H1 (cell line): ENCODE measurements at regions not wholly inside any gene's neighbourhood (a gene's known extent, or its start where the extent isn't known, plus 50 kb on each side); places are given as distances from the start of the nearest gene placed in this dataset.
A peak's percentile ranks its signal among the peaks of the same experiment; 100 is the strongest.

Source experiments
- CTCF ChIA-PET: fragments of 300-600 bp; sonication (Branson Sonifier 250); formaldehyde crosslinking; loops from one replicate; lab custom pipeline; 2021; ENCODE audit not compliant: partially characterized antibody; lab: Charles Lee
- POLR2A ChIA-PET: fragments of 300-600 bp; sonication (Branson Sonifier 250); formaldehyde crosslinking; loops from one replicate; lab custom pipeline; 2021; ENCODE audit warnings: inconsistent platforms; ENCODE audit not compliant: partially characterized antibody; lab: Charles Lee
- DNase-seq, 2 experiments: peaks; one replicate each; pipeline versions ENCODE4 v3.0.0 to v3.0.0-alpha.2; 2010 to 2022; ENCODE audit warnings: low spot score in 2 of 2, low read depth in 1 of 2, mixed read lengths in 1 of 2
- FAIRE-seq: peaks from 2 replicates; lab custom pipeline; 2011; peaks lifted over from hg19 to GRCh38; lab: Jason Lieb, UNC
- H2AFZ ChIP-seq: 2 replicates; pipeline ENCODE4 v1.8.1; 2012; ENCODE audit warnings: low read length, inconsistent platforms
- H2AK5ac ChIP-seq: 2 replicates; pipeline ENCODE4 v1.6.1; 2013; ENCODE audit warnings: low read depth, low read length
- H2BK120ac ChIP-seq: replicated peaks from 2 replicates; pipeline ENCODE3; 2013; ENCODE audit warnings: low read depth, low read length, inconsistent platforms
- H2BK12ac ChIP-seq: 2 replicates; pipeline ENCODE4 v1.6.1; 2013; ENCODE audit warnings: low read depth, low read length
- H2BK15ac ChIP-seq: 2 replicates; pipeline ENCODE4 v1.6.1; 2013; ENCODE audit warnings: low read length
- H2BK20ac ChIP-seq: 2 replicates; pipeline ENCODE4 v1.6.1; 2013; ENCODE audit warnings: low read length
- H2BK5ac ChIP-seq: 2 replicates; pipeline ENCODE4 v1.6.1; 2013; ENCODE audit warnings: low read depth, low read length
- H3K14ac ChIP-seq: 2 replicates; pipeline ENCODE4 v1.6.1; 2013; ENCODE audit warnings: inconsistent platforms; ENCODE audit not compliant: insufficient read length
- H3K18ac ChIP-seq: 2 replicates; pipeline ENCODE4 v1.6.1; 2013; ENCODE audit warnings: low read length; ENCODE audit errors: extremely low read depth
- H3K23ac ChIP-seq: 2 replicates; pipeline ENCODE4 v1.6.1; 2013; ENCODE audit warnings: inconsistent platforms; ENCODE audit not compliant: insufficient read length
- H3K23me2 ChIP-seq: 2 replicates; pipeline ENCODE4 v1.6.1; 2013; ENCODE audit warnings: low read depth, low read length
- H3K27ac ChIP-seq: 2 replicates; pipeline ENCODE4 v1.6.1; 2011; ENCODE audit warnings: low read depth, low read length, inconsistent platforms
- H3K27me3 ChIP-seq, 4 experiments: replicated peaks in 1 of 4; 1 replicate in 1 of 4; 2 replicates in 3 of 4; pipeline versions ENCODE4 v1.6.1 to v1.8.1; 2011 to 2013; ENCODE audit warnings: low read length in 3 of 4, mild to moderate bottlenecking in 3 of 4, inconsistent platforms in 2 of 4, mixed read lengths in 2 of 4, moderate library complexity in 1 of 4; ENCODE audit not compliant: control insufficient read depth in 3 of 4, insufficient read depth in 3 of 4; ENCODE audit errors: extremely low read depth in 1 of 4
- H3K36me3 ChIP-seq, 4 experiments: 2 replicates each; pipeline versions ENCODE4 v1.6.1 to v1.8.1; 2011 to 2013; ENCODE audit warnings: mild to moderate bottlenecking in 4 of 4, low read length in 3 of 4, moderate library complexity in 2 of 4, control low read depth in 1 of 4, inconsistent platforms in 1 of 4; ENCODE audit not compliant: insufficient read depth in 4 of 4, control insufficient read depth in 2 of 4
- H3K4ac ChIP-seq: replicated peaks from 2 replicates; pipeline ENCODE3; 2013; ENCODE audit warnings: low read length, low read depth, mixed read lengths, inconsistent platforms; ENCODE audit not compliant: insufficient read length
- H3K4me1 ChIP-seq, 4 experiments: replicated peaks in 1 of 4; 1 replicate in 1 of 4; 2 replicates in 3 of 4; pipeline versions ENCODE4 v1.6.1 to v1.8.1; 2011 to 2013; ENCODE audit warnings: low read length in 3 of 4, inconsistent platforms in 2 of 4, mixed read lengths in 1 of 4; ENCODE audit not compliant: insufficient read depth in 4 of 4, control insufficient read depth in 3 of 4
- H3K4me2 ChIP-seq, 2 experiments: 2 replicates each; pipeline versions ENCODE4 v1.6.1 to v1.8.1; 2011 to 2013; ENCODE audit warnings: low read depth in 2 of 2, low read length in 2 of 2, control low read depth in 1 of 2, inconsistent platforms in 1 of 2, mild to moderate bottlenecking in 1 of 2; ENCODE audit not compliant: insufficient read depth in 1 of 2
- H3K4me3 ChIP-seq, 4 experiments: fragments of 200-600, 300-600 bp in 1 of 4; sonication (generic), shearing (Covaris generic), sonication (Bioruptor Twin) in 1 of 4; 2 replicates each; pipeline versions ENCODE4 v1.5.1 to v1.8.1; 2011 to 2016; ENCODE audit warnings: low read length in 4 of 4, low read depth in 3 of 4, control low read depth in 2 of 4, inconsistent platforms in 2 of 4, mild to moderate bottlenecking in 2 of 4, mixed read lengths in 1 of 4, moderate library complexity in 1 of 4; ENCODE audit not compliant: insufficient read depth in 2 of 4; ENCODE audit errors: extremely low read depth in 1 of 4
- H3K56ac ChIP-seq: replicated peaks from 2 replicates; pipeline ENCODE3; 2013; ENCODE audit warnings: low read depth, mild to moderate bottlenecking, mixed read lengths, low read length, inconsistent platforms; ENCODE audit not compliant: insufficient read length
- H3K79me1 ChIP-seq: 2 replicates; pipeline ENCODE4 v1.6.1; 2013; ENCODE audit warnings: low read depth, low read length, control low read depth
- H3K79me2 ChIP-seq, 2 experiments: 2 replicates each; pipeline versions ENCODE4 v1.6.1 to v1.8.1; 2012 to 2013; ENCODE audit warnings: low read length in 2 of 2, mild to moderate bottlenecking in 2 of 2, inconsistent platforms in 1 of 2; ENCODE audit not compliant: insufficient read depth in 2 of 2, control insufficient read depth in 1 of 2
- H3K9ac ChIP-seq, 4 experiments: replicated peaks in 1 of 4; 1 replicate in 1 of 4; 2 replicates in 3 of 4; pipeline versions ENCODE4 v1.6.1 to v1.8.1; 2011 to 2013; ENCODE audit warnings: low read depth in 3 of 4, low read length in 3 of 4, control low read depth in 2 of 4, mild to moderate bottlenecking in 2 of 4, moderate library complexity in 2 of 4, inconsistent platforms in 1 of 4; ENCODE audit errors: extremely low read depth in 1 of 4
- H3K9me3 ChIP-seq, 2 experiments: 2 replicates each; pipeline versions ENCODE4 v1.6.1 to v1.8.1; 2012 to 2013; ENCODE audit warnings: mild to moderate bottlenecking in 2 of 2, moderate library complexity in 2 of 2, control low read depth in 1 of 2, inconsistent platforms in 1 of 2, low read depth in 1 of 2, low read length in 1 of 2, mixed read lengths in 1 of 2; ENCODE audit not compliant: insufficient read depth in 2 of 2
- H4K20me1 ChIP-seq, 2 experiments: replicated peaks in 1 of 2; 2 replicates each; pipeline versions ENCODE3 to v1.8.1; 2011 to 2013; ENCODE audit warnings: inconsistent platforms in 2 of 2, low read length in 2 of 2, mild to moderate bottlenecking in 1 of 2; ENCODE audit not compliant: insufficient read depth in 2 of 2, control insufficient read depth in 1 of 2
- H4K5ac ChIP-seq: 2 replicates; pipeline ENCODE4 v1.6.1; 2013; ENCODE audit warnings: low read length, low read depth, mixed read lengths, inconsistent platforms; ENCODE audit not compliant: insufficient read length
- H4K8ac ChIP-seq: 2 replicates; pipeline ENCODE4 v1.8.0; 2013; ENCODE audit warnings: mild to moderate bottlenecking, moderate library complexity, low read length, inconsistent platforms; ENCODE audit not compliant: insufficient read depth; ENCODE audit errors: extremely low read depth
- H4K91ac ChIP-seq: replicated peaks from 2 replicates; pipeline ENCODE3; 2013; ENCODE audit warnings: low read length, mixed read lengths, inconsistent platforms; ENCODE audit not compliant: insufficient read length
- EGR1 ChIP-seq: IDR thresholded peaks from 2 replicates; pipeline ENCODE4 v1.6.1; 2011; ENCODE audit warnings: low read depth, low read length, borderline replicate concordance
- GABPA ChIP-seq: IDR thresholded peaks from 2 replicates; pipeline ENCODE4 v1.6.1; 2011; ENCODE audit warnings: mild to moderate bottlenecking, low read length, moderate library complexity, borderline replicate concordance; ENCODE audit not compliant: insufficient read depth
- HDAC2 ChIP-seq, 2 experiments: fragments of 300-600 bp in 1 of 2; sonication (generic) in 1 of 2; IDR thresholded peaks; 2 replicates each; pipeline ENCODE4 v1.6.1; 2011 to 2012; ENCODE audit warnings: low read depth in 2 of 2, low read length in 2 of 2, mild to moderate bottlenecking in 2 of 2, moderate library complexity in 2 of 2, borderline replicate concordance in 1 of 2, inconsistent platforms in 1 of 2
- JUND ChIP-seq: IDR thresholded peaks from 2 replicates; pipeline ENCODE4 v1.6.1; 2011; ENCODE audit warnings: mild to moderate bottlenecking, improper control_type of control experiment, low read length
- KDM1A ChIP-seq: fragments of 200-600, 300-600 bp; sonication (generic); IDR thresholded peaks from 2 replicates; pipeline ENCODE4 v1.7.1; 2016; ENCODE audit warnings: mild to moderate bottlenecking, low read length, borderline replicate concordance
- KDM5A ChIP-seq: fragments of 200-600 bp; IDR thresholded peaks from 2 replicates; pipeline ENCODE4 v1.7.1; 2012; ENCODE audit warnings: mild to moderate bottlenecking, low read length, inconsistent platforms, mixed read lengths
- NRF1 ChIP-seq: IDR thresholded peaks from 2 replicates; pipeline ENCODE4 v1.6.1; 2011; ENCODE audit warnings: mild to moderate bottlenecking, low read depth, low read length, improper control_type of control experiment
- POLR2A ChIP-seq, 2 experiments: IDR thresholded peaks; 1 replicate in 1 of 2; 2 replicates in 1 of 2; pipeline ENCODE4 v1.6.1; 2011; ENCODE audit warnings: low read depth in 2 of 2, low read length in 2 of 2, mild to moderate bottlenecking in 2 of 2; ENCODE audit errors: control extremely low read depth in 1 of 2
- SIRT6 ChIP-seq: IDR thresholded peaks from one replicate; pipeline ENCODE4 v1.7.1; 2012; ENCODE audit warnings: low read length, inconsistent platforms
- TAF1 ChIP-seq: IDR thresholded peaks from 2 replicates; pipeline ENCODE4 v1.6.1; 2011; ENCODE audit warnings: mild to moderate bottlenecking, low read depth, low read length
- TAF7 ChIP-seq: optimal IDR thresholded peaks from 2 replicates; pipeline ENCODE3; 2011; ENCODE audit warnings: low read depth, mild to moderate bottlenecking, inconsistent platforms, low read length, moderate library complexity, borderline replicate concordance
- WGBS, 2 experiments: shearing (Covaris generic) in 1 of 2; methylation state at CpG; one replicate each; pipeline versions ENCODE4 v1.1.6 to v1.1.7; 2013 to 2015; ENCODE audit warnings: low lambda C conversion rate in 2 of 2, mixed read lengths in 2 of 2, inconsistent platforms in 1 of 2, low coverage in 1 of 2, missing lambda C conversion rate in 1 of 2; ENCODE audit not compliant: insufficient replicate concordance in 2 of 2, insufficient coverage in 1 of 2, insufficient read length in 1 of 2; ENCODE audit errors: extremely low coverage in 1 of 2, missing lambda C conversion rate in 1 of 2; 5-methylcytosine and 5-hydroxymethylcytosine counted together
- TF ChIP-seq, protein P1 (sequence below): IDR thresholded peaks from 2 replicates; pipeline ENCODE4 v1.6.1; 2012; ENCODE audit warnings: inconsistent platforms

DNA sequence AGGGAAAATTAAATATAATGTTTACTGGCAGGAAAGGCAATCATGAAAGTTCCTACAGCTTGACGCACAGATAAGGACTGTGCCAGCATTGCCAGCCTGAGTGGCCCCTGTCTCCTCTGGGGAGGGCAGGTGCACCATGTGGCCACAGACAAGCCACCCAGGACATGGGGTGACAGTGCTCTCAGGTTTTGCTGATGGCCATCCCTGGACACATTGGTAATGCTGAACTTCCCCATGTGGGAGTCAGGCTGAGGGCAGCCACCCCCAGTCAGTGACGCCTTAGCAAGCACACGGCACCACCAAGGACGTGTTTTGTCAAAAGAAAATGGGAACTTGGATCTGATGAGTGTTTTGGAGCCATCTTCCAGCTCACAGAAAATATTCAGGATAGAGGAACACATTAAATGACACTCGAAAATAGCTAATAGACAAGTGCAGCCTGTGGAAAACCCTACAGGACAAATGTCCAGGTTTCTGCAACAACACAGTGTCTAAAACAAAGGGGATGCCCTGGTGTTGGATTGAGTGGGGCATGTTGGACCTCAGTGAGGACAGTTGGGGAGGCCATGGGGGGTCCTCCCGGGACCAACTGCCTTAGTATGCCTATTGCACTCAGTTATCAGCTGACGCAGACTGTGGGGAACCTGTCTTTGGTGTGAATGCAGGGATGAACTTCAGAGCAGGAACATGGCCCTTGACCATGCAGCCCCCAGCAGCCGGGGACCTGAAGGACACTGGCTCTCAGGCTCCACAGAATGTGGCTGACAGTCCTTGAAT is 1450.5 kb downstream of the BRD1 start:
- peak in 1 of 2 experiments; percentile 37 for DNase-seq

More for the DNA sequence above, 1450.5 kb downstream of the BRD1 start:
- Histone ChIP-seq H3K36me3 (no peaks in the 10 kb centered on the region), H2AFZ (no peak overlapping the region), H2AK5ac (peak overlapping the region; percentile 88; the same call in 1 of the 2 replicates), H4K5ac (no peak overlapping the region), H3K4ac (peak overlapping the region; percentile 92), H3K4me2 (no peak overlapping the region), H3K9me3 (no peaks in the 10 kb centered on the region), H4K91ac (peak overlapping the region; percentile 25), H3K27ac (no peak overlapping the region), H2BK120ac (peak overlapping the region; percentile 28), H3K4me1 (peaks cover 2 to 12% (median 6%) of the 10 kb centered on the region in 4 experiments; a peak in 4 of 7 replicates), H2BK5ac (no peak overlapping the region; the same call in 1 of the 2 replicates), H4K8ac (no peak overlapping the region)
- no peak for FAIRE-seq
- no peak for TF ChIP-seq EGR1
- TF ChIP-seq JUND: no peak
- no peak for TF ChIP-seq SIRT6
- TF ChIP-seq, protein P1, sequence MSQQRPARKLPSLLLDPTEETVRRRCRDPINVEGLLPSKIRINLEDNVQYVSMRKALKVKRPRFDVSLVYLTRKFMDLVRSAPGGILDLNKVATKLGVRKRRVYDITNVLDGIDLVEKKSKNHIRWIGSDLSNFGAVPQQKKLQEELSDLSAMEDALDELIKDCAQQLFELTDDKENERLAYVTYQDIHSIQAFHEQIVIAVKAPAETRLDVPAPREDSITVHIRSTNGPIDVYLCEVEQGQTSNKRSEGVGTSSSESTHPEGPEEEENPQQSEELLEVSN: no peak
- no peak for TF ChIP-seq KDM5A
- no peak for TF ChIP-seq NRF1
- no peak for TF ChIP-seq KDM1A
- no peak for TF ChIP-seq GABPA
- TF ChIP-seq TAF1: no peak
- no peak for TF ChIP-seq HDAC2 (IDR thresholded peaks at IDR 0.05; ENCODE audit: borderline replicate concordance in 1 of 2, low read depth in 2 of 2, low read length in 2 of 2)
- TF ChIP-seq POLR2A (IDR thresholded peaks at IDR 0.05; ENCODE audit: control extremely low read depth in 1 of 2, low read depth in 2 of 2, low read length in 2 of 2): no peak
- TF ChIP-seq TAF7: no peak
- TF ChIP-seq, all 59 proteins: peak for 0
- Histone ChIP-seq H2BK12ac (peak overlapping the region; percentile 97; the same call in 1 of the 2 replicates), H2BK20ac (peak overlapping the region; percentile 80; the same call in 1 of the 2 replicates), H3K4me3 (no peak overlapping the region), H3K9ac (no peak overlapping the region), H3K23me2 (no peaks in the 10 kb centered on the region), H3K14ac (no peak overlapping the region), H2BK15ac (no peak overlapping the region), H3K23ac (no peak overlapping the region), H3K56ac (no peak overlapping the region), H3K18ac (no peak overlapping the region; the same call in 1 of the 2 replicates), H4K20me1 (no peaks in the 10 kb centered on the region), H3K79me2 (no peaks in the 10 kb centered on the region), H3K79me1 (no peaks in the 10 kb centered on the region), H3K27me3 (peaks cover 0 to 3% (median 0%) of the 10 kb centered on the region in 4 experiments; a peak in 5 of 7 replicates)
- ChIA-PET CTCF (no interaction called here), POLR2A (no interaction called here)
- 88% methylated on average over 8 of the region's 8 CpGs; no CpG with 5 or more reads in 1 of the 2 experiments for WGBS, 2 experiments
